Heart left ventricle (tissue), 16 donors: ENCODE measurements at regions not wholly inside any gene's neighbourhood (a gene's known extent, or its start where the extent isn't known, plus 50 kb on each side); places are given as distances from the start of the nearest gene placed in this dataset.

Experiments
- ATAC-seq, 4 donors: fragments of 200-7000 bp; cut with Tn5 transposase; one replicate each; pipeline ENCODE4 v1.9.1; 2020 to 2022; ENCODE audit warnings: moderate library complexity in 4 of 4, mild to moderate bottlenecking in 3 of 4, moderate number of reproducible peaks in 1 of 4
- DNase-seq, 5 donors: peaks; one replicate each; pipeline ENCODE4 v3.0.0-alpha.2; 2020
- H3K27ac ChIP-seq, 12 donors: fragments of 200-600 bp; sonication (generic) in 4 of 12; one replicate each; pipeline versions ENCODE4 v1.5.0 to v1.8.0; 2016 to 2022; ENCODE audit warnings: mild to moderate bottlenecking in 2 of 12
- H3K27me3 ChIP-seq, 9 donors: fragments of 200-600 bp; sonication (generic) in 2 of 9; one replicate each; pipeline versions ENCODE4 v1.5.1 to v1.8.0; 2016 to 2022; ENCODE audit warnings: mild to moderate bottlenecking in 3 of 9
- H3K36me3 ChIP-seq, 9 donors: fragments of 200-600 bp; sonication (generic) in 2 of 9; one replicate each; pipeline versions ENCODE4 v1.5.0 to v1.8.0; 2018 to 2022; ENCODE audit warnings: mild to moderate bottlenecking in 2 of 9
- H3K4me1 ChIP-seq, 12 donors: fragments of 200-600 bp; sonication (generic) in 4 of 12; one replicate each; pipeline versions ENCODE4 v1.5.0 to v1.8.0; 2016 to 2022; ENCODE audit warnings: mild to moderate bottlenecking in 3 of 12
- H3K4me3 ChIP-seq, 12 donors: fragments of 200-600 bp; sonication (generic) in 4 of 12; one replicate each; pipeline versions ENCODE4 v1.5.0 to v1.8.0; 2017 to 2022; ENCODE audit warnings: mild to moderate bottlenecking in 9 of 12, moderate library complexity in 4 of 12
- H3K9me3 ChIP-seq, 12 donors: fragments of 200-600 bp; sonication (generic) in 4 of 12; one replicate each; pipeline versions ENCODE4 v1.5.0 to v1.8.0; 2016 to 2022; ENCODE audit warnings: mild to moderate bottlenecking in 1 of 12
- CTCF ChIP-seq, 12 donors: fragments of 200-600 bp; sonication (generic) in 4 of 12; IDR thresholded peaks; one replicate each; pipeline versions ENCODE4 v1.5.0 to v1.8.0; 2018 to 2022; ENCODE audit warnings: antibody characterized with exemption in 12 of 12, mild to moderate bottlenecking in 5 of 12
- POLR2A ChIP-seq, 2 donors: fragments of 450-650 bp; IDR thresholded peaks; one replicate each; pipeline ENCODE4 v1.6.1; 2017; ENCODE audit warnings: antibody characterized with exemption in 2 of 2, mild to moderate bottlenecking in 2 of 2, moderate library complexity in 2 of 2
- WGBS, 4 donors: extraction: QIAGEN DNeasy Blood & Tissue Kit in 2 of 4; methylation state at CpG; one replicate each; pipeline versions ENCODE4 v1.1.5 to v1.1.7; 2013 to 2018; 5-methylcytosine and 5-hydroxymethylcytosine counted together
- intact Hi-C, 10 donors: fragments of 100-400 bp; cut with DNase I; formaldehyde crosslinking; loops; one replicate each; pipeline versions ENCODE4 v1.11.1 to v1.14.2; 2022
- donor health status: ischemic (EF 13 %, LVEDD 7.1; RV severe dilation, severe dysfunction).
- donor health status: healthy with polysubstance abuse.
- donor health status: DM: no; HTN: yes; CAD: no.
- donor health status: DM: no; HTN: no; CAD: no.
- donor health status: ischemic (EF 25% LVEDD 6.9; RV normal size, moderate dysfunction).
- donor health status: ischemic (EF 25% LVEDD 5.7; RV mildly dilated, moderate dysfunction).
- donor health status: healthy.
- donor health status: DM: yes; HTN: yes; CAD: no.
- donor health status: ischemic (EF 35%, LVEDD 5.7; RV mildly dilated, moderate dysfunction).
- donor health status: nonischemic (EF 11% LVEDD 7.7; RV severe dilation, severe dysfunction).
- donor health status: DM: yes; HTN: yes; CAD: no.
- donor health status: PGD.
- donor health status: ischemic (EF 29% LVEDD 5.4; RV normal size, mild dysfunction).
- donor health status: nonischemic (EF 23%, LVEDD 6.1; RV moderate dilation, normal function).

GRCh38 chr13:80737513-80737912 lies 396.6 kb upstream of the SPRY2 start:
- no peak overlapping the region for H3K4me3 ChIP-seq
- ATAC-seq (peak in 2 of 4 donors; percentile 51 to 56), DNase-seq (peak in 3 of 5 donors; percentile 22 to 58 (median 55))
- 38 to 51% (median 47%) methylated on average over 1 of the region's 1 CpG for WGBS, 4 donors
- TF ChIP-seq CTCF (IDR thresholded peaks at IDR 0.05) (no peak), POLR2A (IDR thresholded peaks at IDR 0.05) (no peak)
- H3K4me1 ChIP-seq, result peaks cover 0 to 5% (median 0%) of the 10 kb centered on the region in 12 donors
- H3K36me3 ChIP-seq, result no peaks in the 10 kb centered on the region
- H3K27ac ChIP-seq, result no peak overlapping the region
- H3K9me3 ChIP-seq, result peaks cover 0 to 18% (median 5%) of the 10 kb centered on the region in 12 donors
- intact Hi-C loops, result no loop called here
- no peaks in the 10 kb centered on the region for H3K27me3 ChIP-seq

GRCh38 chr13:80727321-80727975 lies 386.5 kb upstream of the SPRY2 start:
- peak in 2 of 5 donors; percentile 23 to 26 for DNase-seq
- Histone ChIP-seq H3K9me3 (peaks cover 0 to 9% (median 0%) of the 10 kb centered on the region in 12 donors), H3K4me1 (peaks cover 0 to 18% (median 9%) of the 10 kb centered on the region in 12 donors), H3K36me3 (no peaks in the 10 kb centered on the region), H3K27ac (peak overlapping the region; percentile 67 to 83 (median 79)), H3K4me3 (no peak overlapping the region), H3K27me3 (no peaks in the 10 kb centered on the region)
- peak; percentile 87 to 95 (median 89) for ATAC-seq
- TF ChIP-seq CTCF (IDR thresholded peaks at IDR 0.05), result no peak
- TF ChIP-seq POLR2A (IDR thresholded peaks at IDR 0.05), result no peak
- intact Hi-C loops, result no loop called here
- 4 to 25% (median 22%) methylated on average over 1 of the region's 1 CpG for WGBS, 4 donors

- intact Hi-C loops, result no loop called here
- peak overlapping the region; percentile 67 to 83 (median 79) for H3K27ac ChIP-seq
- peaks cover 0 to 7% (median 0%) of the 10 kb centered on the region in 12 donors for H3K9me3 ChIP-seq
- peaks cover 0 to 18% (median 9%) of the 10 kb centered on the region in 12 donors for H3K4me1 ChIP-seq
- no peaks in the 10 kb centered on the region for H3K27me3 ChIP-seq
- ATAC-seq (peak; percentile 93 to 95 (median 93)), DNase-seq (no peak)
- H3K36me3 ChIP-seq, result no peaks in the 10 kb centered on the region
- no peak for TF ChIP-seq POLR2A (IDR thresholded peaks at IDR 0.05)
- no peak overlapping the region for H3K4me3 ChIP-seq
Measured at GRCh38 chr13:80726868-80727267, 385.9 kb upstream of the SPRY2 start.

GRCh38 chr13:80721689-80722088 lies 380.8 kb upstream of the SPRY2 start:
- no peaks in the 10 kb centered on the region for H3K36me3 ChIP-seq
- H3K27ac ChIP-seq, result no peak overlapping the region
- H3K4me1 ChIP-seq, result peaks cover 0 to 10% (median 0%) of the 10 kb centered on the region in 12 donors
- TF ChIP-seq POLR2A (IDR thresholded peaks at IDR 0.05) (no peak), CTCF (IDR thresholded peaks at IDR 0.05) (no peak)
- H3K9me3 ChIP-seq, result peaks cover 0 to 5% (median 0%) of the 10 kb centered on the region in 12 donors
- DNase-seq (no peak), ATAC-seq (no peak)
- WGBS, 4 donors, result 0 to 51% (median 20%) methylated on average over 1 of the region's 1 CpG
- H3K4me3 ChIP-seq, result no peak overlapping the region
- intact Hi-C loops, result no loop called here
- H3K27me3 ChIP-seq, result no peaks in the 10 kb centered on the region
